GM21528 (cell line): ENCODE measurements at regions not wholly inside any gene's neighbourhood (a gene's known extent, or its start where the extent isn't known, plus 50 kb on each side); places are given as distances from the start of the nearest gene placed in this dataset.
"Not testable (repeated sequence)": the region's sequence is repeated elsewhere in the genome, so short reads cannot be mapped to it uniquely, and the experiment has no call there.

Experiments
- ATAC-seq: cut with Tn5 transposase; IDR thresholded peaks from one replicate; pipeline ENCODE4 v1.9.1; 2021; ENCODE audit warnings: mild to moderate bottlenecking, moderate library complexity; ENCODE audit not compliant: unreplicated experiment, low FRiP score

DNA sequence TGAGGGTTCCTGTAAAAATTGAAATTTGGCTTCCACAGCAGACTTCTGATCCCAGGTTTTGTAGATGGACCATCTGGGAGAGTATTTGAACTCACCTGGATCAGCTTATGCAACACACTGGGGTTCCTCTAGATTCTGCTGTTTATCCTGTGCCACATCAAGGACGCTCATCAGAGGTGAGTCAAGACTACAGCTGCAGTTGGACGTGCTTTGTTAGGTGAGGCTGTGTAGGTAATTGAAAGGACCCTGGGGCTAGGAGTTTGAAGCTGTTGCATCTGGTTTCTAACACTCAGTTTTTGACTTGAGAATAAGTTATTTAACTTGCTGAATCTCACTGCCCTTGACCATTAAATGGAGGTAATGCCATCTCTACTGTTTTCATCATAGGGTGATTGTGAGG, 394.2 kb downstream of the EDEM1 start:
- ATAC-seq: no peak

DNA sequence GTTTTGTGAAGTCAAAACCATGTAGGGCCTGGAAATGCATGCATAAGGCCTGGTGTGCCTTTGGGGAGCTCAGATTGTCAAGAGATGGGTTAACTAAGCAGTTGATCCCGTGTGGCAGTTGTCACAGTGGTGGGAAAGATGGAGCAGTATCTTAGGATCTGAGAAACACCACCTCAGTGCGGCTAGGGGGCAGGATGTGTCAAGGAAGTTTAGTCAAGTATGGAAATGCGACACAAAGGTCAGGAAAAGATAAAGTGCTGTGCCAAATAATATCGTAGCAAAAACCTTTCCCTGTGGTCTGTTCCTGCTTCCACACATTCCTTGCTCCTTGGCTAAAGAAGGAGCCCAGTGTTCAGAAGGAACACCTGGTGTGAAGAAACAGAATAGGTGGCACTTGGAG, 396.4 kb downstream of the EDEM1 start:
- ATAC-seq: no peak

DNA sequence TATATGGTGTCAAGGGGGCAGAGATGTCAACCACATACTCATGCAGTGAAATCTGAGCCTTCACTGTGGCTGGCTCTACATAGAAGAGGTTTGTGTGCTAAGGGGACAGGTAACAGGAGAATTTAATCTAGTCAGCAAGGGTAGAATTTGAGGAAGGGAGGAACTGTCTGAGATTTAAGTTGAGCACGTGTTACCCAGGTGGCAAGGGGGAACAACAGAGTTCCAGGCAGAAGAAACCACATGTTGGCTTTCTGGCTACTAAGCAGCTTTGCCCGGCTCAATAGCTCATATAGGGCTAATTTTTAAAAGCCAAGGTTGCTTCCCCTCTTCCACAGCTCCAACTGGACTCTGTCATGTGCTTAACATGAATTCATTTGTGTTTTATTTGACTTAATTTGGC, 397.6 kb downstream of the EDEM1 start:
- no peak for ATAC-seq

DNA sequence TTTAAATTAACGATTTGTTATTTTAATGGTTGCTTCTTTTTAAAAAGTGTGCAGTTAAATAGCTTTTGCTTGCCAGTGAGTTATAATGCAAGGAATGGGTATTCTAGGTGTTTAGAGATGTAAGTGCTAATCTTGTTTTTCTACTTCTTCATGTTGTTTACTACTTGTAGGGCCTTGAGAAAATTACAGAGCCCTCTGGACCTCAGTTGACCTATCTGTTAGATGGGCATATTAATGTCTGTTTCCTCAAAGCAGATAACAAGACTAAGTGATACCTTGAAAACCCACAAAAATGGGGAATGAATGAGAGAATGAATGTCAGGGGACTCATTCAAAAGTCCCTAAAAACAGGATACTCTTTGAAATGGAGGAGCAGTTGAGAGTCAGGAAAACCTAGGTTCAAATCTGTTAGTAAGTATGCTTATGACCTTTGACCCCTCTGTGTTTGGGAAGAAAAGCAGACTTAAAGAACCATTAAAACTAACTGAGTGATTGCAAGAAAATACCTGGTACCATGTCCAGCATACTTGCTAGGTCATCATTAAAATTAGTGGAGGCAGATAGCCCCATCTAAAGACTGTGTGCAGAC, 419.5 kb downstream of the EDEM1 start:
- ATAC-seq: no peak

DNA sequence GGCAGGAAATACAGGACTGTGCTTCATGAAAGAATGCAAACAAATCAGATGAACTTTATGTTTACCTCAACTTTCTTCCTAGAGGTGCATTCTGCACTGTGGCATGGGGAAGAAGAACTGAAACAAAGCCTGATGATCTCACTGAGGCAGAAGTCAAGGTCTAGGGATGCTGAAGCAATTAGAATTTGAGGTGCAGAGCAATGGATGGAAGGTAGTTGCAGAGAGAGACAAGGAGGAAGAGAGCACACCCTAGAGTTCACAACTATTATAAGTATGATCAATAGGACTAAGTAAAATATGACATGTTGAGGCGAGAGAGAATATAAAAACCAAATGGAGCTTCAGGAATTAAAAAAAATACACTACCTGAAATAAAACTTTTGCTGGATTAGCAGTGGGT, 420.1 kb downstream of the EDEM1 start:
- no peak for ATAC-seq

DNA sequence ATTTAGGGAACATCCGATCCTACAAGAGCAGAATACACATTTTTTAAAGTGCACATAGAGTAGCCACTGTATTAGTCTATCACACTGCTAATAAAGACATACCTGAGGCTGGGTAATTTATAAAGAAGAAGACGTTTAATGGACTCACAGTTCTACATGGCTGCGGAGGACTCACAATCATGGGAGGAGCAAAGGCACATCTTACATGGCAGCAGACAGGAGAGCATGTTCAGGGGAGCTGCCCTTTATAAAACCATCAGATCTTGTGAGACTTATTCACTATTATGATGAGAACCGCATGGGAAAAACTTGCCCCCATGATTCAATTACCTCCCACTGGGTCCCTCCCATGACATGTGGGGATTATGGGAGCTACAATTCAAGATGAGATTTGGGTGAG, 421.5 kb downstream of the EDEM1 start:
- ATAC-seq: not testable (repeated sequence)

DNA sequence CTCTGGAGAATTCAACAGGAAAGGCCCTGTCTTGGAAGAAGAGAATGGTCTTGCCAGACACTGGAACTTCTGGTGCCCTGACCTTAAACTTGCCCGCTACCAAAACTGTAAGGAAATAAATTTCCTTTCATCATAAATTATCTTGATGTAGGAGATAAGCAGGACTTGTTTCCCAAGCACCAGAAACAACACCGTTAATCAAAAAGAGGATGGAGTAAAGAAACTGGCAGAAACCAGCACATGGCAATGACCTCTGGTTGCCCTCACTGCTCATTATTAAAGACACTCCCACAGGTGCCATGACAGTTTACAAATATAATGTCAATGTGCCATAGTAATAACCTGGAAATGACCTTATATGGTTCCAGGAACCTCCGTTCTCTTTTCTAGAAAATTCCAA, 426.1 kb downstream of the EDEM1 start:
- ATAC-seq: no peak

DNA sequence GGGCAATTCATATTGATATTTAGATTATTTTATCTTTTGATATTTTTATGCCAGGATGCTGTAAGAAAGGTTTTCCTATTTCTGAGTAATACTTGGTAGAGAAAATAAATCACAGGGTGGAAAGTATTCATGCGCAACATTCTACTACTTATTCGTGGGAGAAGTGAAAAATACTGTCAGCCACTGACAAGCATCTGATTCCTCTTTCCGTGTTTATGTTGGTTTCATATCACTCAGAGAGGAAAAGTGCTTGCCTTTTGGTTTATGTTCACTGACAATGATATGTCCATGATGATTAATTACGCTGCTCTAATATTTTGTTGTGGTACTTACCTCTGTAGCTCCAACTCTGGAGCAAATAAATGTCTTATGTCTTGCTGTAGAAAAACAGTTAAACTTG, 429.4 kb downstream of the EDEM1 start:
- no peak for ATAC-seq

DNA sequence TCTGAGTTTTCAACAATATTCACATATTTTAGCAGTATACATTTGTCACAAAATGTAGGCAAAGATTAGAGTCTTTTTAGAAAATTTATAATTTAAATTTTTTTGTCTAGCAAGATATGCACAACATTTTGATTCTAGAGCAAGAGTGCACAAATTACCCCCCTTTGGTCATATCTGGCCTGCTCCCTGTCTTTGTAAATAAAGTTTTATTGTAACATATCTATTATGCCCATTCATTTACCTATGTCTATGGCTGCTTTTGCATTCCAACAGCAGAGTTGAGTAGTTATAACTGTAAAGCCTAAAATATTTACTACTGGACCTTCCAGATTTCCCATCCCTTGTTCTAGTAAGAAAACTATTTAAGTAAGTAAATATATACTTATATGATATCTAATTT, 430.7 kb downstream of the EDEM1 start:
- ATAC-seq: no peak

DNA sequence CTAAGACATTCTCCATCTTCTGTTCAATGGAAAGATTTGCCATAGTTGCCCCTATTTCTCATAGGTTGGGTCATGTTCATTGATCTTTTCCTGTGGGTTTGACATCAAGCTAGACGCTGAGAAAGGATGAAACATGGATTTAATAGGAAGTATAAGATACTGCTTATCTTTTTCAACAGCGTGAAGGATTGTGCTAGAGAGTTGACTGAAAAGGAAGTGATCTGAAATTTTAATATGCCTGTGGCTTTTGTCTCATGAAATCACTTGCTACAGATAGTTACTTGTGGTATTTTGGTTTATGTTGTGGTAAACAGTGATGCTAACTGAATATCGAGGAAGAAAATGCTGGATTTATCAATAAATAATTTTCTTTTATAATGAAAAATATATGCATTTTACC, 442.9 kb downstream of the EDEM1 start:
- ATAC-seq: no peak

DNA sequence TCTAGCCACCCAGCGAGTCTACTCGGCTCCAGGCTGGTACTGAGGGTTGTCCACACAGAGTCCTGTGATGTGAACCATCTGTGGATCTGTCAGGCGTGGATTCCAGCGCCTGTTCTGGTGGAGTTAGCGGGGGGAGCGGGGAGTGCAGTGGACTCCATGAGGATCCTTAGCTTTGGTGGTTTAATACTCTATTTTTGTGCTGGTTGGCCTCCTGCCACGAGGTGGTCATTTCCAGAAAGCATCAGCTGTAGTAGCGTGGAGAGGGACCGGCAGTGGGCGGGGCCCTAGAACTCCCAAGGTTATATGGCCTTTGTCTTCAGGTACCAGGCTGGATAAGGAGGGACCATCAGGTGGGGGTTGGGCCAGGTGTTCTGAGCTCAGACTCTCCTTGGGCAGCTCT, 446.5 kb downstream of the EDEM1 start:
- ATAC-seq: no peak

DNA sequence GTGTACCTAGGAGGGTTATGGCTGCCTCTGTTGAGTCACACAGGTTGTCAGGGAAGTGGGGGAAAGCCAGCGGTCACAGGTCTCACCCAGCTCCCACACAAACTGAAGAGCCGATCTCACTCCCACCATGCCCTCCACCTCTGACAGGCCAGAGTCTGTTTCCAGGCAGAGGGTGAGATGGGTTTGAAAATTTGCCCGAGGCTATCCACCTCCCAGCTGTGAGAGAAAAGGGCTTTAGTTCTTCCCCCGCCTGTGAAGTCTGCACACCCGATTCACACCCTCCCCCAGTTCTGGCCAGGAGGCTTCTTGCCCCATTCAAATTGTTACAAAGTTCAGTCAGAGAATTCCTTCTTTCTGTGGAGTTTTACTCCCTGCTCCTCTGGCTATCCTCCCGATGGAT, 446.9 kb downstream of the EDEM1 start:
- no peak for ATAC-seq

DNA sequence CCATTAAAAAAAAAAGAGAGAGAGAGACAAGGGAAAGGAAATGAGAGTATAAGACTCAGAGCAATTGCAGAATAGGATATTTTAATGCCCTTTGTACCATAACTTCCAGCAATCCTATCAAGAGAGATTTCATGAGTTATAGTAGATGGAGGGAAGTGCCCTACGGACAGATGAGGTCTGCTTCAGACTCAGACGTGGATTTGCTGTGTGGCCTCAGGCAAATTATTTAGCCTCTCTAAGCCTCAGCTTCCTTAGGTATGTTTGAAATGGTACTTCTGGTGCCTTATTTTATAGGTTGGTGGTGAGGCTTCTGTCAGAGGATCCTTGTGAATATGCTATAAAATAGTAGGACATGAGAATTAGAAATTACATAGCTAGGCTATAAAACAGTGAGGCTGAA, 448.2 kb downstream of the EDEM1 start:
- no peak for ATAC-seq

DNA sequence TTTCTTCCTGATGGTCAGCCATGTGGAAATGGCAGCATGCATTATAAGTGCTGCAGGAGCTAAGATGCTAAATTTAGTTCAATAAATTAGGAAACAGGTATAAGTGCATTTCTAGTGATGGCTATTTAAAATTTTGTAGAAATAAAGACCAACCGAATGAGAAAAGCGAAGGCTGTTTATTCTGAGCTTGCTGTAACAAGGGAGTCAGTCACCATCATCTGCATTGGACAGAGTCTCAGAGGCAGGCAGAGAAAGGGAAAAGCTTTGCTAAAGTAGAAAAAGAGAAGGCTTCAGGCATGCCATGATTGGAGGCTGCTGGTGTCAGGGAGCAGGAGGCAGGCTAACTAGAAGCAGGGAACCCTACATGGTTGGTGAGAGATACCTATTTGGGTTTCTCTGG, 451.0 kb downstream of the EDEM1 start:
- ATAC-seq: no peak

DNA sequence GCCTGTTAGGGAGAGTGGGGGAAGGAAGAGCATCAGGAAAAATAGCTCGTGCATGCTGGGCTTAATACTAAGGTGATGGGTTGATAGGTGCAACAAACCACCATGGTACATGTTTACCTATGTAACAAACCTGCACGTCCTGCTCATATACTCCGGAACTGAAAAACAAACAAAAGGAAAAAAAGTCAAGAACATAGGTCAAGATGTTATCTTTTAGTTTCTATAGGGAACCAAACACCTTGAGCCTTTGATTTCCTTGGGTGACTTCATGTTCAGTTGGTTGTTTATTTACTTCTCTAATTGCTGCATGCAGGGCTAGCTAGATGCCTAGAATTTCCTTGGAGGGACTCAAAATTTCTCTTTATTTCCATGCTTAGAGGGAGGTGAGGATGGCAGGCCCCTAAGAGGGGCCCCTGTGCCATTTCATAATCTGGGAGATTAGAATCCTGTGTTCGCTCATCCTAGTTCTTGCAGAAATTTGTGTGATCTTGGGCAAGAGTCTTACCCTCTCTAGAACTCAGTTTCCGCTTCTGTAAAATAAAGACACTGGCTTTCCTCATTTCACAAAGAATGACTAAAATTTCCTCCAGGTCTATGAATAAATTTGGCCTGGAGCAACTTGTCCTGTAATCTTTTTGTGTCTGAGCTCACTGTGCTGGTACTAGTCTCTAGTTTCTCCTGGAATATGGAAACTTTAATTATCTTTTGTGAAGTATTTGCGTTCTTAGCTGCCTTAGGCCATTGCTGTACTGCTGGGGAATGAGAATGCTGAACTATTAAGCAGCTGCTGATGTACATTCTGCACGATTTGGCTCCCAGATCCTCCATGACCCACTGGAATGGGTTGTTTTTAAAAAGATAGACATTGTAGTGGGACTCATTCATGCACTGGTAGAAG, 457.5 kb downstream of the EDEM1 start:
- no peak for ATAC-seq

DNA sequence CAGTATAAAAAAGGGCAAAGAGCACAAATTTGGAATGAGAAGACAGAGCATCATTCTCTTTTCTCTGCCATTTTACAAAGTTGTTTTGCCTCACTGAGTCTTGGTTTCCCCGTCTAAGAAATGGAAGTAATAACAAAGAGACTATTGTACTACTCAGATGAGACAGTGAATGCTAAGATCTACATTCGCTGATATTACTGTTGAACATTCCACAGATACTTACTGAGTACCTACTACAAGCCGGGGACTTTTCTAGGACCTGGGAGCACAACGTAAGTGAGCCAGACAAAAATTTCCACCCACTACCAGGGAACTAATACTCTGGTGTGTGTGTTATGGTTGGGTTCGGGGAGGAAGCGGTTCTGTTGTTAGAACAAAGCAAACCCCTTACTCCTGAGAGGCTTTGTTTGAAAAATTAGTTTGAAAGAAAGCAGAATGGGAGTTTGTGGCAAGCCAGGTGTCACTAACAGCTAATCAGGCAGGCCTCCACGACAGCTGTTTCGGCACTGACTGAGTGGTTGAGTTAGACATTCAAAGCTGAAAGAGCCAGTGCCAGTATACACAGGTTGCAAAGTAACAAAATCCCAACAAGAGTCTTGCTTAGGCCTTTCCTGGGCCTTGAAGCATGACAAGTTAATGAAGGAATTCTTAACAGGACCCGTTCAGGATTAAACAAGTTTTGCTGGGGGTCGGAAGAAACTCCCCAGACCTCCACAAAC, 458.3 kb downstream of the EDEM1 start:
- no peak for ATAC-seq

DNA sequence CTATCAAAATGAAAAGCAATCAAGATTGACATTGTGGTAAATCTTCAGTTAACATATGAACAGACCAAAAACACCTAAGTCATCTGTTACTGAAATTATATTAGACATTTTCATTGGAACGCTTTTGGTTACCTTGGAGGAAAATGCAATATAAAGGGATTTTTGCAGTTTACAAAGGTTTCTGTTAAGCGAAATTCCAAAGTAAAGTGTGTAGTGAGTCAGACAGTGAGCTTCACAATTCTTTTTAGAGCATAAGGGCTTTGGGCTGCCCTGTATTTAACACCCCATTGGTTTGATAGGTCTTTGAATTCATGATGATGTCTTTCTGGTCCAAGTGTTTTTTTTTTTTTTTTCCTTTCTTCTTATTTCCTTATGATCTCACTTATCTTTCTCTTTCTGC, 462.8 kb downstream of the EDEM1 start:
- ATAC-seq: no peak

DNA sequence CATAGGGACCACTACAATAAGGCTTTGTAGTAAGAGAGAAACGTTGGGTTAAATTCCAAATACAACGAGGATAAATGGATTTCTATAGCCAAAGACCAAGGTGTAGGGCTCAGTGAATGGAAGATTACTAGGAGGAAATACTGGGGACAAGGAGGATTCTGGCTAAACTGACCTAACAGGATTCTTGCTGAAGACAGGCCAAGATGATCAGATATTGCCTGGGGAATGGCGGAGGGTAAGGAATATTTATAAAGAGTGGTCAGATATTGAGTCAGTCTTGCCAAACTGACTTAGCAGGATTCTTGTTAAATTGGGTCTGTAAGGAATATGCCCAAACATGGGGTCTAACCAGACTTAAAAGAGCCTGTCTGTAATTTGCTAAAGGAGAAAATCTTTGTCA, 463.8 kb downstream of the EDEM1 start:
- no peak for ATAC-seq

DNA sequence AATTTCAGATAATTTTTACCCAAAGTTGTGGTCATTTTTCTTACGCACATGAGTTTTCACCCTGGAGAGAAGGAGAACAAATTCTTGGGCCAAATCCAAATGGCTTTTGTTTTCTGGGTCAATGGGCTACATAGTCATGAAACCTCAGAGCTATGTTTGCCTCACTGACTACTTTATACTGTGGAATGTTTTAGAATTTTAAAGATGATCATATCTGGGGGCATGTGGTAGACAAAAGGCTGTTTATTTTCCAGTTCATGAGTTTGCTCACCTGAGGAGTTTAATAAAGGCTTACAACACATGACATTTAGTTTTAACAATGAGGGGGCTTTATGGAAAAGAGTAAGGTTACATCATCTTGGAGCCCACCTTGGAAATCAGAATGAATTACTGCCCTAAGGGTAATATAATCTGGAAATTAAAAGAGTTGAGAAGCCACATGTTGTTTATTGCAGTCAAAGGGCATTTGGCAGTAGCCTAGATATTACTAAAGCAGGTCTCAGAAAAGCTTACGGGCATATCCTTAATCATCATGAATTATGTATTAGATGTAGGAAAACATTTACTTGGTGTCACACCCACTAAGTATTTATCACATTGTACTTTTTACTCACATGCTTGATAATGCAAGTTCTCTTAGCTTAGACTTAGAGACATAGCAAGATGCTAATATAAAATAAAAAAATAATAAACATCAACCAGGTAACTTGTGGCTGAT, 466.1 kb downstream of the EDEM1 start:
- no peak for ATAC-seq

DNA sequence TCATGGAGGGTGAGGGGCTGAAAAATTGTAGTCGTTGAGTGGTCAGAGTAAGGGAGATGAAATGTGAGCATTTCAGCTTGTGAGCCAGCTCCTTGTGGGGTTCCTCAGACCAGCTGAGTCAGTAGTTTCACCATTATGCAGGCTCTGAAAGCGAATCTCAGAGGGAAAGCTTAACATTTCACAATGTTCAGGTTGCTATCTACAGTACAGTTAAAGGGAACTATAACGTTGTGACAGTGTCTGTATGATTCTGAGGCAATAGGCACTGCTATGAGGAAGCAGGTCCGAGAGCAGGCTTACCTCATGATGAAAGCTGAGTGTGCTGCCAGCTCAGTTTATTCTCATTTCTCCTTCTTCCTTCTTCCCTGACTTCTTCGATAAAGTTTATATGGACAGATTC, 469.6 kb downstream of the EDEM1 start:
- no peak for ATAC-seq

DNA sequence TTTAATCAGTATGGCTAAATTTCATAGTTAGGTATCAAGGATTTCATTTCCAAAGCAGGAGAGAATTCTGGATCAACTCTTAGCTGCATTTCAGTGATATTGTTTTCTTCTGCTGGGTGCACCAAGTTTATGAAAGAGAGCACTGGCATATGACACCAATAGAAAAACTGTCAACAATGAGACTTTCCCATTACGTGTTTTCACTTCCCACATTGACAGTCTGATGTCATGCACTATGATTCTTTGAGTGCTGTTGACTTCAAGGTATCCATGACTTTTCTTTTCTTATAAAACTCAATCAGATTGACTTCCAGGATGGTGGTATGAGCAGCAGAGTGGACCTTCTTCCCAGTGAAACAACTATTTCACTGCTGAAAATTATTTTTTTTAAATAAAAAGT, 476.1 kb downstream of the EDEM1 start:
- ATAC-seq: no peak
